ENCODE measurements at regions not wholly inside any gene's neighbourhood (a gene's known extent, or its start where the extent isn't known, plus 50 kb on each side); places are given as distances from the start of the nearest gene placed in this dataset.

DNA sequence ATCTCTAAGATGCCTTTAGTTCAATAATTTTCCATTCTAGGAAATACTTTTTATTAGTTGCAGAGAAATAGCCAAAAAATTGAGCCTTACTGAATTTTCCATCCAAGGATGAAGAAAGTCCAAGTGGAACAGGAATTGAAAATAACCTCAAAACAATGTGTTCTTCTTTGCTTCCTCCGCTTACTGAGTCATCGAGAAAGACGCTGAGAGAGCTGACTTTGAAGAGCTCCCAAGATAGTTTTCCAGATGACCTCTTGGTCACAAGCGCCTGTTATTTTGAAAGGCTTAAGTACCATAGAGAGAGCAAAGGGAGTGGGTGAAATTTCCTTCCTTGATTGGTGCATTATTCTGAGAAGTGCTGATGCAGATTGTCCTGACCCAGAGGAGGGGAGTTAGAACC lies 253.5 kb upstream of the ATP10B start:
- in situ Hi-C loops (cut with MboI; ENCODE audit: low pct_unique_long_range_greater_than_20kb, low sequenced_read_pairs, unreplicated experiment) = no loop called here
- no peak for DNase-seq (ENCODE audit: low spot score)
- TF ChIP-seq, protein P1, sequence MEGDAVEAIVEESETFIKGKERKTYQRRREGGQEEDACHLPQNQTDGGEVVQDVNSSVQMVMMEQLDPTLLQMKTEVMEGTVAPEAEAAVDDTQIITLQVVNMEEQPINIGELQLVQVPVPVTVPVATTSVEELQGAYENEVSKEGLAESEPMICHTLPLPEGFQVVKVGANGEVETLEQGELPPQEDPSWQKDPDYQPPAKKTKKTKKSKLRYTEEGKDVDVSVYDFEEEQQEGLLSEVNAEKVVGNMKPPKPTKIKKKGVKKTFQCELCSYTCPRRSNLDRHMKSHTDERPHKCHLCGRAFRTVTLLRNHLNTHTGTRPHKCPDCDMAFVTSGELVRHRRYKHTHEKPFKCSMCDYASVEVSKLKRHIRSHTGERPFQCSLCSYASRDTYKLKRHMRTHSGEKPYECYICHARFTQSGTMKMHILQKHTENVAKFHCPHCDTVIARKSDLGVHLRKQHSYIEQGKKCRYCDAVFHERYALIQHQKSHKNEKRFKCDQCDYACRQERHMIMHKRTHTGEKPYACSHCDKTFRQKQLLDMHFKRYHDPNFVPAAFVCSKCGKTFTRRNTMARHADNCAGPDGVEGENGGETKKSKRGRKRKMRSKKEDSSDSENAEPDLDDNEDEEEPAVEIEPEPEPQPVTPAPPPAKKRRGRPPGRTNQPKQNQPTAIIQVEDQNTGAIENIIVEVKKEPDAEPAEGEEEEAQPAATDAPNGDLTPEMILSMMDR (IDR thresholded peaks at IDR 0.05; ENCODE audit: extremely low read depth, insufficient read depth, missing control alignments) = no peak

DNA sequence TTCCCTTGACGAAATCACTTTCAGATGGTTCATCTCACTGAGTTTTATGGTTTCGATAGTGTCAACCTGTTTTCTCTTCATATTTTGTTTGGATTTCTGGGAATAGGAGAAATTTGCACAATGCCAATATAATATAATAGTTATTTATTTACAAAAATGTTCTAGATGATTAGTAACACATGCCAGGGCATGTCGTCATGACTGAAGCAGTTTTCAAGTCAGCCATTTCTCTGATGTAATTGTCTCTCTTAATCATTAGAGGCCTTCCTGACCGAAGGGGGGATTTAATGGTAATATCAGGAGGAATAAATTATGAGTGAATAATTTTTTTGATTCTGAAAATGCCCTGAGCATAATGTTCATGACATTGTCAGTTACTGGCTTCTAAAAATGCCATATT lies 246.5 kb upstream of the ATP10B start:
- TF ChIP-seq, protein P1 (IDR thresholded peaks at IDR 0.05; ENCODE audit: extremely low read depth, insufficient read depth, missing control alignments) = no peak
- in situ Hi-C loops (cut with MboI; ENCODE audit: low pct_unique_long_range_greater_than_20kb, low sequenced_read_pairs, unreplicated experiment) = no loop called here
- no peak for DNase-seq (ENCODE audit: low spot score)

DNA sequence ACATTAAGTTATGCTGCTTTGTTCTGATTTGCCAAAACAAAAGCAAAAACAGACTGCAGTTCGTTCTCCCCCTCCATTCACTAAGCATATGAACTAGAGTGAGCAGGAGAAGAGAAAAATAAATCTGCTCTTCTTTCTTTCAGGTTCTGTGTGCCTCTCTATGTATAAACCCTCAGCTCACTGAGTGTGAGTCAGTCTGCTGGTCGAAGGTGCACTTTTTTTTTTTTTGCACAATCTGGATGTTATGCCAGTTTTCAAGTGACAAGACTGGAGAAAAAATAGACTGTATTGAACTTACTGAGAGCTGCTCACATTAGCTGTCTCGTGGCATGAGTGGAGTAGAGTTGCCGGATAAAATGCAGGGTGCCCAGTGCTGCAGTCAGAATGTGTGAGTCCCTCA lies 244.6 kb upstream of the ATP10B start:
- DNase-seq (ENCODE audit: low spot score) = no peak
- TF ChIP-seq, protein P1 (IDR thresholded peaks at IDR 0.05; ENCODE audit: extremely low read depth, insufficient read depth, missing control alignments) = no peak

DNA sequence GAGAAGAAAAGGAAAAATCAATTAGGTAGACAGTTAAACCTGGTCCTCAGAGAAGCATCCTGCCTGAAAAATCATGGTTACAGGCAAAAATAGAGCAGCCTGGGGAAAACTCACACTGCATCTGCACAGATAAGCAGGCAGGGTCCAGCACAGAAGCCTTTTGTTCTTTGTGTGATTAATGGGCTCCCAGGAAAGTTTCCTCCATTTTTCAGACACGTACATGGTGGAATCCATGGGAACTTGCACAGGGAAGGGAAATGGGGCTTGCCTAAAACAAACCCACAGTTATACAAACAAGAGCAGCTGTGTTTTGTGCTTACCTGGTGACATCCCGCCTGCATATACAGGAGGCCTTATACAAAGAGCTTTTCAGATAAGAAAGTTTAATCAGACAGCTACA lies 243.9 kb upstream of the ATP10B start:
- TF ChIP-seq, protein P1 (IDR thresholded peaks at IDR 0.05; ENCODE audit: extremely low read depth, insufficient read depth, missing control alignments) = no peak
- in situ Hi-C loops (cut with MboI; ENCODE audit: low pct_unique_long_range_greater_than_20kb, low sequenced_read_pairs, unreplicated experiment) = no loop called here

More for the DNA sequence above, 244.6 kb upstream of the ATP10B start:
- in situ Hi-C loops (cut with MboI; ENCODE audit: low pct_unique_long_range_greater_than_20kb, low sequenced_read_pairs, unreplicated experiment) = no loop called here

DNA sequence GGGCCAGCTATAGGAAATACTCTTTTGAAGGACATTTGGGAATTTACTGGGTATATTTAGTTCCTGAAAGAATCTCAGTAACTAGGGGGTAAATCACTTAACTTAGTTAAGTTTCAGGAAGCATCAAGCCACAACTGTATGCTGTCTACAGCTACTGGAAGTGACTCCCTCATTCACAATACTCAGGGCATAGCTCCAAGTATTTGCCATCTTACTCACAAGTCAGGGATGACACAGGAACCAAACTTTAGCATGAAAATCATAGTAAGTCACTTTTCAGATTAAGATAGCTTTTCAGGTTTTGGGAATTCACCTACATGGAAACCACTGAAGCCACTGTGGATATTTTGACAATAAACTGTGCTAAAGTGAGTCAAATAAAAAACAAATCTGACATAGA lies 242.4 kb upstream of the ATP10B start:
- DNase-seq (ENCODE audit: low spot score) = no peak
- TF ChIP-seq, protein P1 (IDR thresholded peaks at IDR 0.05; ENCODE audit: extremely low read depth, insufficient read depth, missing control alignments) = no peak
- in situ Hi-C loops (cut with MboI; ENCODE audit: low pct_unique_long_range_greater_than_20kb, low sequenced_read_pairs, unreplicated experiment) = no loop called here

More for the DNA sequence above, 243.9 kb upstream of the ATP10B start:
- no peak for DNase-seq (ENCODE audit: low spot score)

DNA sequence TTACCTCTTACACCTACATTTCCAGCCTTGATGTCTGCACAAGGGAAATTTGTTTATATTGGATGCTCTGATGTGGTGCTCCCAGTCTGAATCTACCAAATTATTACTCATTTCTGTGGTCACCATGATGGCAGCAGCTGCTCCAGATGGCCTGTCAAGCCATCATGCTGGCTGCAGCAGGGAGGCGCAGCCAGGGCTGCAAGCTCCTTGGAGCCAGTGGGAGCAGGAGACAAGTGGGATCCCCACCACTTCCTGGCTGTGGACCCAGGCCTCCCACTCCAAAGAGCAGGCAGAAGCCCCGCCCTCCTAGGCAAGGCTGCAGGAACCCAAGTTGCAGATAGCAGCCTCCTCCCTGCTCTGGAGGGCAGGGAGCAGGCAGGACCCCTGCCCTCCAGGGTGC lies 241.1 kb upstream of the ATP10B start:
- no peak for DNase-seq (ENCODE audit: low spot score)
- in situ Hi-C loops (cut with MboI; ENCODE audit: low pct_unique_long_range_greater_than_20kb, low sequenced_read_pairs, unreplicated experiment) = no loop called here
- TF ChIP-seq, protein P1 (IDR thresholded peaks at IDR 0.05; ENCODE audit: extremely low read depth, insufficient read depth, missing control alignments) = no peak

DNA sequence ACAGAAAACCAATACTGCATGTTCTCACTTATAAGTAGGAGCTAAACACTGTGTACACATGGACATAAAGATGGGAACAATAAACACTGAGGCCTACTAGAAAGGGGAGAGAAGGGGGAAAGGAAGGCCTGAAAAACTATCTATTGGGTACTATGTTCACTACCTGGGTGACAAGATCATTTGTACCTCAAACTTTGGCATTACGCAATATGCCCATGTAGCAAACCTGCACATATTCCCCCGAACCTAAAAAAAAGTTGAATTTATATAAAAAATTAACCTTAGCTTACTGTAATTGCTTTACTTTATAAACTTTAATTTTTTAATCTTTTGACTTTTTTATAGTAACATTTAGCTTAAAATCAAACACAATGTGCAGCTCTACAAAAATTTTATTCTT lies 237.6 kb upstream of the ATP10B start:
- in situ Hi-C loops (cut with MboI; ENCODE audit: low pct_unique_long_range_greater_than_20kb, low sequenced_read_pairs, unreplicated experiment) = no loop called here
- no peak for DNase-seq (ENCODE audit: low spot score)
- TF ChIP-seq, protein P1 (IDR thresholded peaks at IDR 0.05; ENCODE audit: extremely low read depth, insufficient read depth, missing control alignments) = no peak

All from GM13977 (cell line).